RWPE2 (cell line): ENCODE measurements at regions not wholly inside any gene's neighbourhood (a gene's known extent, or its start where the extent isn't known, plus 50 kb on each side); places are given as distances from the start of the nearest gene placed in this dataset.
A peak's percentile ranks its signal among the peaks of the same experiment; 100 is the strongest.

ENCODE experiments used
- ATAC-seq: fragments of 200-7000 bp; cut with Tn5 transposase; 3 replicates; pipeline ENCODE4 v1.9.1; 2021; ENCODE audit warnings: low read depth
- DNase-seq: peaks from one replicate; pipeline ENCODE4 v3.0.0-alpha.2; 2020; ENCODE audit warnings: low spot score
- H3K27ac ChIP-seq: fragments of 450-650 bp; 2 replicates; pipeline ENCODE4 v1.5.1; 2017; ENCODE audit warnings: mild to moderate bottlenecking; ENCODE audit not compliant: poor library complexity, severe bottlenecking
- H3K27me3 ChIP-seq: fragments of 250-450 bp; sonication (Bioruptor Pico); 2 replicates; pipeline ENCODE4 v1.5.1; 2021; ENCODE audit warnings: mild to moderate bottlenecking, moderate library complexity; ENCODE audit not compliant: insufficient read depth, poor library complexity, severe bottlenecking
- H3K36me3 ChIP-seq: fragments of 250-450 bp; sonication (Bioruptor Pico); 2 replicates; pipeline ENCODE4 v1.5.1; 2020; ENCODE audit warnings: low read depth, mild to moderate bottlenecking, moderate library complexity
- H3K4me1 ChIP-seq: fragments of 250-450 bp; sonication (Bioruptor Pico); 2 replicates; pipeline ENCODE4 v1.5.1; 2021; ENCODE audit warnings: mild to moderate bottlenecking, moderate library complexity; ENCODE audit not compliant: insufficient read depth, poor library complexity, severe bottlenecking
- H3K4me3 ChIP-seq: fragments of 250-450 bp; sonication (Bioruptor Pico); 2 replicates; pipeline ENCODE4 v1.5.1; 2021; ENCODE audit warnings: mild to moderate bottlenecking, moderate library complexity; ENCODE audit not compliant: severe bottlenecking
- H3K9me3 ChIP-seq: fragments of 250-450 bp; sonication (Bioruptor Pico); 2 replicates; pipeline ENCODE4 v1.5.1; 2021; ENCODE audit warnings: mild to moderate bottlenecking, moderate library complexity; ENCODE audit not compliant: severe bottlenecking
- CTCF ChIP-seq: fragments of 450-650 bp; IDR thresholded peaks from one replicate; pipeline ENCODE4 v1.5.1; 2017; ENCODE audit warnings: mild to moderate bottlenecking, moderate library complexity; ENCODE audit not compliant: poor library complexity, severe bottlenecking

GRCh38 chr5:143546394-143546793 lies 142.9 kb upstream of the NR3C1 start:
- Histone ChIP-seq H3K36me3 (no peaks in the 10 kb centered on the region), H3K27ac (no peak overlapping the region), H3K27me3 (no peaks in the 10 kb centered on the region), H3K4me1 (peaks cover 23% of the 10 kb centered on the region), H3K9me3 (no peaks in the 10 kb centered on the region), H3K4me3 (no peak overlapping the region)
- DNase-seq = no peak
- no peak for ATAC-seq
- no peak for TF ChIP-seq CTCF

GRCh38 chr5:143544606-143545005 lies 141.1 kb upstream of the NR3C1 start:
- TF ChIP-seq CTCF = no peak
- Histone ChIP-seq H3K27me3 (no peaks in the 10 kb centered on the region), H3K27ac (peak overlapping the region; percentile 36), H3K4me1 (peaks cover 23% of the 10 kb centered on the region), H3K9me3 (no peaks in the 10 kb centered on the region), H3K36me3 (no peaks in the 10 kb centered on the region), H3K4me3 (no peak overlapping the region)
- DNase-seq (no peak), ATAC-seq (no peak)

GRCh38 chr5:143543358-143544255 lies 140.1 kb upstream of the NR3C1 start:
- H3K27ac ChIP-seq = peak overlapping the region; percentile 36
- DNase-seq = no peak

GRCh38 chr5:143542798-143543144 lies 139.3 kb upstream of the NR3C1 start:
- TF ChIP-seq CTCF = no peak
- no peaks in the 10 kb centered on the region for H3K36me3 ChIP-seq
- ATAC-seq (no peak), DNase-seq (no peak)
- no peak overlapping the region for H3K4me3 ChIP-seq
- peak overlapping the region; percentile 36 for H3K27ac ChIP-seq
- no peaks in the 10 kb centered on the region for H3K27me3 ChIP-seq
- peaks cover 23% of the 10 kb centered on the region for H3K4me1 ChIP-seq
- peaks cover 5% of the 10 kb centered on the region for H3K9me3 ChIP-seq

More at GRCh38 chr5:143543358-143544255, 140.1 kb upstream of the NR3C1 start:
- Histone ChIP-seq H3K4me3 (no peak overlapping the region), H3K9me3 (peaks cover 2% of the 10 kb centered on the region), H3K36me3 (no peaks in the 10 kb centered on the region), H3K4me1 (peaks cover 23% of the 10 kb centered on the region), H3K27me3 (no peaks in the 10 kb centered on the region)
- no peak for TF ChIP-seq CTCF
- ATAC-seq = peak; percentile 86
